Common myeloid progenitor, CD34-positive (primary cell): ENCODE measurements at regions not wholly inside any gene's neighbourhood (a gene's known extent, or its start where the extent isn't known, plus 50 kb on each side); places are given as distances from the start of the nearest gene placed in this dataset.

ENCODE experiments used
- CTCF ChIA-PET: fragments of 350-600 bp; sonication (Branson Sonifier 250); formaldehyde crosslinking; loops from one replicate; lab custom pipeline; 2021; ENCODE audit warnings: antibody characterized with exemption; lab: Charles Lee
- POLR2A ChIA-PET: fragments of 350-600 bp; sonication (Branson Sonifier 250); formaldehyde crosslinking; loops from one replicate; lab custom pipeline; 2021; ENCODE audit warnings: antibody characterized with exemption; lab: Charles Lee
- DNase-seq, 3 donors: peaks; one replicate each; pipeline versions ENCODE4 v3.0.0 to v3.0.0-alpha.2; 2013
- H3K27ac ChIP-seq, 2 experiments: 1 replicate in 1 of 2; 2 replicates in 1 of 2; pipeline ENCODE4 v1.7.0; 2013; ENCODE audit warnings: inconsistent platforms in 2 of 2, low read length in 2 of 2, mild to moderate bottlenecking in 2 of 2, low read depth in 1 of 2, moderate library complexity in 1 of 2; ENCODE audit not compliant: severe bottlenecking in 2 of 2, insufficient read depth in 1 of 2, poor library complexity in 1 of 2
- H3K27me3 ChIP-seq, 5 experiments: replicated peaks in 2 of 5; 1 replicate in 3 of 5; 2 replicates in 2 of 5; pipeline versions ENCODE4 v1.6.1 to v1.7.0; 2013; ENCODE audit warnings: low read length in 4 of 5, mild to moderate bottlenecking in 2 of 5, moderate library complexity in 2 of 5, inconsistent platforms in 1 of 5; ENCODE audit not compliant: insufficient read depth in 5 of 5, control insufficient read depth in 4 of 5
- H3K36me3 ChIP-seq, 4 experiments: 1 replicate in 2 of 4; 2 replicates in 2 of 4; pipeline versions ENCODE4 v1.6.1 to v1.7.0; 2013; ENCODE audit warnings: low read length in 3 of 4, control low read depth in 1 of 4, mild to moderate bottlenecking in 1 of 4; ENCODE audit not compliant: control insufficient read depth in 4 of 4, insufficient read depth in 4 of 4
- H3K4me1 ChIP-seq, 4 experiments: 1 replicate in 3 of 4; 2 replicates in 1 of 4; pipeline versions ENCODE4 v1.6.1 to v1.7.1; 2013; ENCODE audit warnings: low read length in 3 of 4, mild to moderate bottlenecking in 3 of 4, control low read depth in 1 of 4, inconsistent platforms in 1 of 4, moderate library complexity in 1 of 4; ENCODE audit not compliant: control insufficient read depth in 4 of 4, insufficient read depth in 4 of 4; ENCODE audit errors: control extremely low read depth in 1 of 4
- H3K4me3 ChIP-seq, 7 experiments: 1 replicate in 4 of 7; 2 replicates in 3 of 7; pipeline versions ENCODE4 v1.5.1 to v1.7.0; 2013; ENCODE audit warnings: mild to moderate bottlenecking in 7 of 7, low read length in 6 of 7, moderate library complexity in 6 of 7, inconsistent platforms in 2 of 7, low read depth in 2 of 7, control low read depth in 1 of 7; ENCODE audit not compliant: insufficient read depth in 4 of 7, control insufficient read depth in 1 of 7; ENCODE audit errors: extremely low read depth in 1 of 7
- H3K9me3 ChIP-seq, 5 experiments: 1 replicate in 4 of 5; 2 replicates in 1 of 5; pipeline versions ENCODE4 v1.6.1 to v1.7.1; 2013; ENCODE audit warnings: low read length in 4 of 5, mild to moderate bottlenecking in 2 of 5, inconsistent platforms in 1 of 5, low read depth in 1 of 5, moderate library complexity in 1 of 5; ENCODE audit not compliant: control insufficient read depth in 4 of 5, insufficient read depth in 2 of 5; ENCODE audit errors: control extremely low read depth in 1 of 5
- WGBS: methylation state at CpG from one replicate; pipeline ENCODE4 v1.1.5; 2013; ENCODE audit not compliant: insufficient coverage; 5-methylcytosine and 5-hydroxymethylcytosine counted together

DNA sequence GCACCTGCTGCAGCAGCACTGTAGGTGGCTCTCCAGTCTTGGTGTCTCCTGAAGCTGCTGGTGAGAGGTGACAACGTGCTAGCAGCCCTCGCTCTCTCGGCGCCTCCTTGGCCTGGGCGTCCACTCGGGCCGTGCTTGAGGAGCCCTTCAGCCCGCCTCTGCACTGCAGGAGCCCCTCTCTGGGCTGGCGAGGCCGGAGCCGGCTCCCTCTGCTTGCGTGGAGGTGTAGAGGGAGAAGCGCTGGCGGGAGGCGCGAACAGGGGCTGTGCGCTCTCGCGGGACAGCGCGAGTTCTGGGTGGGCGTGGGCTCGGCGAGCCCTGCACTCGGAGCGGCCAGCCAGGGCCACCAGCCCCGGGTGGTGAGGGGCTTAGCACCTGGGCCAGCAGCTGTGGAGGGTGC is 62.2 kb upstream of the CNOT6 start:
- no peak overlapping the region for H3K4me3 ChIP-seq
- CTCF ChIA-PET: no interaction called here
- H3K9me3 ChIP-seq: peaks cover 0 to 3% (median 0%) of the 10 kb centered on the region in 5 experiments
- POLR2A ChIA-PET: no interaction called here
- WGBS: 94% methylated on average over 21 of the region's 27 CpGs
- DNase-seq: no peak
- no peaks in the 10 kb centered on the region for H3K36me3 ChIP-seq
- no peak overlapping the region for H3K27ac ChIP-seq
- peaks cover 0 to 2% (median 0%) of the 10 kb centered on the region in 5 experiments for H3K27me3 ChIP-seq
- H3K4me1 ChIP-seq: no peaks in the 10 kb centered on the region

DNA sequence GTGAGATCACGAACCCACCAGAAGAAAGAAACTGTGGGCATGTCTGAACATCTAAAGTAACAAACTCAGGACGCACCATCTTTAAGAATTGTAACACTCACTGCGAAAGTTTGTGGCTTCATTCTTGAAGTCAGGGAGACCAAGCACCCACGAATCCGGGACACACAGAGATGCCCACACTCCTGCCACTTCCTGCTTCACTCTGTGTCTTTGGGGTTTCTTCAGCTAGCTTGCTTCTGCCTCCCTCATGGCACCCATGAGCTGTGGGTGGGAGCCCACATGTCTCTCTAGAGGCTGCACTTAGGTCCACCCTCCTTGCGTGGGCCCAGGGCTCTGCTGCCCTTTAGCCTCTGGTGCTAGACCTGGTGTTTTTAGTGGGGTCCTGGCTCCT is 61.2 kb upstream of the CNOT6 start:
- 87% methylated on average over 6 of the region's 6 CpGs for WGBS
- H3K27me3 ChIP-seq: peaks cover 0 to 2% (median 0%) of the 10 kb centered on the region in 5 experiments
- H3K36me3 ChIP-seq: no peaks in the 10 kb centered on the region
- DNase-seq: no peak
- no peak overlapping the region for H3K27ac ChIP-seq
- ChIA-PET POLR2A (no interaction called here), CTCF (no interaction called here)
- H3K4me1 ChIP-seq: no peaks in the 10 kb centered on the region
- H3K4me3 ChIP-seq: no peak overlapping the region
- peaks cover 0 to 3% (median 0%) of the 10 kb centered on the region in 5 experiments for H3K9me3 ChIP-seq

DNA sequence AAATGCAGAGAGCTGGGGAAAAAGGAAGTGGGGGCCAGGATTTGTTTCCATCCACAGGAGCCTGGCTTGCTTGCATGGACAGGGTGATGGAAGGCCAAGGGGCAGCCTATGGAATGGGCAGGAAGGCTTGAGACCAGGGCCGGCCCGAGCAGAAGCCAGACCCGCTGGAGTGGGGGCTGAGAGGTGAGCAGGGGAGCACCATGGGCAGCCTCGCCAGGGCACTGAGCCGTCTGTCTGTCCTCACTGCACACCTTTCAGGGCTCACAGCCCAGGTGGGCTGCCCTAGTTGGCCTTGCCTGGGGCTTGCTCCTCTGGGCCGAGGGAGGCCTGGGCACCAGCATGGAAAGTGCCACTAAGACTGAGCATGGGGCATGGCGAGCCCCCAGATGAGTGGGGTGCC is 58.6 kb upstream of the CNOT6 start:
- POLR2A ChIA-PET: no interaction called here
- Histone ChIP-seq H3K36me3 (no peaks in the 10 kb centered on the region), H3K9me3 (peaks cover 0 to 9% (median 3%) of the 10 kb centered on the region in 5 experiments), H3K4me1 (no peaks in the 10 kb centered on the region), H3K4me3 (no peak overlapping the region), H3K27ac (no peak overlapping the region), H3K27me3 (peaks cover 0 to 6% (median 3%) of the 10 kb centered on the region in 5 experiments)
- CTCF ChIA-PET: no interaction called here
- WGBS: 82% methylated on average over 5 of the region's 7 CpGs
- no peak for DNase-seq

DNA sequence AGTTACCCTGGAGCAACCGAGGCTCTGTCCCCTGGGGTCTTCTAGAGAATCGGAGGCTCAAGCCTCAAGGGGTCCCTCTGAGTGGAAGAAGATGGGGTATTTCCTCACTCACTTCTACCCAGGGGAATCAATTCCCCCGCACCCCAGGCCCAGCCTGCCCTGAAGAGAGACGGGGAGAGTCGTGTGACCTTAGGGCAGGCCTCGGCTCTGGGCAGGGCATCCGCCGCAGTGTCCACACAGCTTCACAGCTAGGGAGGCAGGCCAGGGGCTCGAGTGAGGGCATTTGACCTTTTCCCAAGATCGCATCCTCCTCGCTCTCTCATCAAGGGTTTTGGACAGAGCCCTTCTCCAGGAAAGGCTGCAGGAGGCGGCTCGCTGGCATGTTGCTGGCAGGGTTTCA is 57.9 kb upstream of the CNOT6 start:
- Histone ChIP-seq H3K9me3 (peaks cover 0 to 9% (median 3%) of the 10 kb centered on the region in 5 experiments), H3K4me3 (no peak overlapping the region), H3K4me1 (no peaks in the 10 kb centered on the region), H3K27me3 (peaks cover 0 to 6% (median 3%) of the 10 kb centered on the region in 5 experiments), H3K36me3 (no peaks in the 10 kb centered on the region), H3K27ac (no peak overlapping the region)
- no peak for DNase-seq
- WGBS: 94% methylated on average over 11 of the region's 13 CpGs
- CTCF ChIA-PET: no interaction called here
- POLR2A ChIA-PET: no interaction called here

DNA sequence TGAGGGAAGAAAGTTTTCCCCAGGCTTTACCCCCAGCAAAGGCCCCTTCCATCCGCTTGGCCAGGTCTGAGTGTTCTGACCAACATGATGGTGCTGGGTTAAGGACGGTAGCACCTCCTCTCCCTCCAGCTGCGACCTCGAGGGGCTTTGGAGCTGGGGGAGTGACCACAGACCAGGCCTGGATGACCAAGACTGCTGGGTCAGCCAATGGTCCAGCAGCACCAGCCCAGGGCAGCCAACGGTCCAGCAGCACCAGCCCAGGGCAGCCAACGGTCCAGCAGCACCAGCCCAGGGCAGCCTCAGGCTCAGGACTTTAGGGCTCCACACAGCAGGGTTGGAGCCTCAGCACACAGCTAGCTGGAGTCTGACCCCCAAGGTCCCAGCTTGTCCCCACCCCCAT is 57.2 kb upstream of the CNOT6 start:
- Histone ChIP-seq H3K27ac (no peak overlapping the region), H3K27me3 (peaks cover 0 to 11% (median 3%) of the 10 kb centered on the region in 5 experiments), H3K4me3 (no peak overlapping the region), H3K9me3 (peaks cover 0 to 9% (median 3%) of the 10 kb centered on the region in 5 experiments), H3K4me1 (no peaks in the 10 kb centered on the region), H3K36me3 (no peaks in the 10 kb centered on the region)
- no peak for DNase-seq
- ChIA-PET POLR2A (interaction anchor here (0.5 kb wide), 1 partner anchor 804 kb away, joined by 4 read pairs; no protein-coding TSS in a partner anchor), CTCF (no interaction called here)
- WGBS: 92% methylated on average over 5 of the region's 6 CpGs

DNA sequence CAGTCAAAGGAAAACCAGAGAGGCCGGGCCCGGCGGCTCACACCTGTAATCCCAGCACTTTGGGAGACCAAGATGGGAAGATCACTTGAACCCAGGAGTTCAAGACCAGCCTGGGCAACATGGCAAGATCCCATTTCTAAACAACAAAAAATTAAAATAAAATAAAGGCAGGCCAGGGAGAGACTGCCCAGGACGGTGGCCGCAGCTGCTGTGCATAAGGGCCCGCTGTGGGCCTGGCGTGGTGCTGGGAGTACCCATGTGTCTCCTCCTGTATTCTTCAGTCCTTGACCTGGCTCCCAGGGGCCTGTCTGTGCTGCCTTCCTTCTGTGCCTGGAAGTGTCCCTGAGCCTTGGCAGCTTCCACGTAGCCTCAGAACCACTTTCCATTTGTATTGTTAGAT is 56.8 kb upstream of the CNOT6 start:
- WGBS: 100% methylated on average over 7 of the region's 8 CpGs
- no peak overlapping the region for H3K4me3 ChIP-seq
- no peaks in the 10 kb centered on the region for H3K4me1 ChIP-seq
- no peak for DNase-seq
- ChIA-PET POLR2A (interaction anchor here (0.5 kb wide), 1 partner anchor 804 kb away, joined by 4 read pairs; no protein-coding TSS in a partner anchor), CTCF (no interaction called here)
- H3K9me3 ChIP-seq: peaks cover 0 to 6% (median 3%) of the 10 kb centered on the region in 5 experiments
- no peaks in the 10 kb centered on the region for H3K36me3 ChIP-seq
- no peak overlapping the region for H3K27ac ChIP-seq
- peaks cover 0 to 12% (median 3%) of the 10 kb centered on the region in 5 experiments for H3K27me3 ChIP-seq

DNA sequence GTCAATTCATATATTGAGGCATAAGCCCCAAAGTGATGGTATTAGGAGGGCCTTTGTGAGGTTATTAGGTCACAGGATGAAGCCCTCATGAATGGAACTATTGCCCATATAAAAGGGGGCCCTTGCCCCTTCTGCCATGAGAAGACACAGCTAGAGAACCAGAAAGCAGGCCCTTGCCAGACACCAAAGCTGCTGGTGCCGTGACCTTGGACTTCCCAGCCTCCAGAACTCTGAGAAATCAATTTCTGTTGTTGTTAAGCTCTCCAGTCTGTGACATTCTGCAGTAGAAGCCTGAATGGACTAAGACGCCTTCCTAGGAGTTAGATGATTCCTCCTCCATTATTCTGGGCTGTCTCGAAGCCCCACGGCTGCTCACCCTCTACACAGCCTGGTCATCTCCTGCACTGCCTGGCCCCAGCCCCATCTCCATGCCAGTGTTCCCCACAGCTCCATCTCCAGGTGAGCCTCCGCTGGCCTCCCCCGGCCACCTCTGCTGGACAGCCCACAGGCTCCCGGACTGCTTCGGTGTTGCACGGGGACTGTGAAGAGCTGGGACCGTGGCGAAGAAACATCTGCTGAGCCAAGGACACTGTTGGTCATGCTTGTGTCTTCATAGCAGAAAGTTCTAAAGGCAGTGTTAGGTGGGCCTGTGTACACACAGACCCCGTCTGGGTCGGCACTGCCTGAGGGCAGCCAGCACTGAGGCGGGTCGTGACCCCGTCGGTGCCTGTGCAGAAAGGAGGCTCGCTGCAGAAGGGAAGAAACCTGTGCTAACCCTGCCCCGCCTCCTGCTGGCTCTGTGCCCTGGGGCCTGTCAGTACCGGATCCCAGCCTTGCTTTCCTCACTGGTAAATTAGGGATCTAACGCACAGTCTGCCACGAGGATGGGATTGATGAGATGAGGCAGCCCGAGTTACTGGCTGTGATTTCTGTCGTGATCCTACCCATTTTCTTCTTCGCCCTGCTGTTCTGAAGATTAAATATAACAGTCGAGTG is 55.1 kb upstream of the CNOT6 start:
- Histone ChIP-seq H3K27ac (no peak overlapping the region), H3K9me3 (peaks cover 0 to 8% (median 5%) of the 10 kb centered on the region in 5 experiments), H3K4me3 (no peak overlapping the region), H3K36me3 (no peaks in the 10 kb centered on the region), H3K27me3 (peaks cover 0 to 12% (median 3%) of the 10 kb centered on the region in 5 experiments), H3K4me1 (no peaks in the 10 kb centered on the region)
- CTCF ChIA-PET: no interaction called here
- 90% methylated on average over 21 of the region's 26 CpGs for WGBS
- DNase-seq: no peak
- POLR2A ChIA-PET: no interaction called here
